H1 (cell line): ENCODE measurements at regions not wholly inside any gene's neighbourhood (a gene's known extent, or its start where the extent isn't known, plus 50 kb on each side); places are given as distances from the start of the nearest gene placed in this dataset.
A peak's percentile ranks its signal among the peaks of the same experiment; 100 is the strongest.

Source experiments
- CTCF ChIA-PET: fragments of 300-600 bp; sonication (Branson Sonifier 250); formaldehyde crosslinking; loops from one replicate; lab custom pipeline; 2021; ENCODE audit not compliant: partially characterized antibody; lab: Charles Lee
- POLR2A ChIA-PET: fragments of 300-600 bp; sonication (Branson Sonifier 250); formaldehyde crosslinking; loops from one replicate; lab custom pipeline; 2021; ENCODE audit warnings: inconsistent platforms; ENCODE audit not compliant: partially characterized antibody; lab: Charles Lee
- DNase-seq, 2 experiments: peaks; one replicate each; pipeline versions ENCODE4 v3.0.0 to v3.0.0-alpha.2; 2010 to 2022; ENCODE audit warnings: low spot score in 2 of 2, low read depth in 1 of 2, mixed read lengths in 1 of 2
- FAIRE-seq: peaks from 2 replicates; lab custom pipeline; 2011; peaks lifted over from hg19 to GRCh38; lab: Jason Lieb, UNC
- H2AFZ ChIP-seq: 2 replicates; pipeline ENCODE4 v1.8.1; 2012; ENCODE audit warnings: low read length, inconsistent platforms
- H2AK5ac ChIP-seq: 2 replicates; pipeline ENCODE4 v1.6.1; 2013; ENCODE audit warnings: low read depth, low read length
- H2BK120ac ChIP-seq: replicated peaks from 2 replicates; pipeline ENCODE3; 2013; ENCODE audit warnings: low read depth, low read length, inconsistent platforms
- H2BK12ac ChIP-seq: 2 replicates; pipeline ENCODE4 v1.6.1; 2013; ENCODE audit warnings: low read depth, low read length
- H2BK15ac ChIP-seq: 2 replicates; pipeline ENCODE4 v1.6.1; 2013; ENCODE audit warnings: low read length
- H2BK20ac ChIP-seq: 2 replicates; pipeline ENCODE4 v1.6.1; 2013; ENCODE audit warnings: low read length
- H2BK5ac ChIP-seq: 2 replicates; pipeline ENCODE4 v1.6.1; 2013; ENCODE audit warnings: low read depth, low read length
- H3K14ac ChIP-seq: 2 replicates; pipeline ENCODE4 v1.6.1; 2013; ENCODE audit warnings: inconsistent platforms; ENCODE audit not compliant: insufficient read length
- H3K18ac ChIP-seq: 2 replicates; pipeline ENCODE4 v1.6.1; 2013; ENCODE audit warnings: low read length; ENCODE audit errors: extremely low read depth
- H3K23ac ChIP-seq: 2 replicates; pipeline ENCODE4 v1.6.1; 2013; ENCODE audit warnings: inconsistent platforms; ENCODE audit not compliant: insufficient read length
- H3K23me2 ChIP-seq: 2 replicates; pipeline ENCODE4 v1.6.1; 2013; ENCODE audit warnings: low read depth, low read length
- H3K27ac ChIP-seq: 2 replicates; pipeline ENCODE4 v1.6.1; 2011; ENCODE audit warnings: low read depth, low read length, inconsistent platforms
- H3K27me3 ChIP-seq, 4 experiments: replicated peaks in 1 of 4; 1 replicate in 1 of 4; 2 replicates in 3 of 4; pipeline versions ENCODE4 v1.6.1 to v1.8.1; 2011 to 2013; ENCODE audit warnings: low read length in 3 of 4, mild to moderate bottlenecking in 3 of 4, inconsistent platforms in 2 of 4, mixed read lengths in 2 of 4, moderate library complexity in 1 of 4; ENCODE audit not compliant: control insufficient read depth in 3 of 4, insufficient read depth in 3 of 4; ENCODE audit errors: extremely low read depth in 1 of 4
- H3K36me3 ChIP-seq, 4 experiments: 2 replicates each; pipeline versions ENCODE4 v1.6.1 to v1.8.1; 2011 to 2013; ENCODE audit warnings: mild to moderate bottlenecking in 4 of 4, low read length in 3 of 4, moderate library complexity in 2 of 4, control low read depth in 1 of 4, inconsistent platforms in 1 of 4; ENCODE audit not compliant: insufficient read depth in 4 of 4, control insufficient read depth in 2 of 4
- H3K4ac ChIP-seq: replicated peaks from 2 replicates; pipeline ENCODE3; 2013; ENCODE audit warnings: low read length, low read depth, mixed read lengths, inconsistent platforms; ENCODE audit not compliant: insufficient read length
- H3K4me1 ChIP-seq, 4 experiments: replicated peaks in 1 of 4; 1 replicate in 1 of 4; 2 replicates in 3 of 4; pipeline versions ENCODE4 v1.6.1 to v1.8.1; 2011 to 2013; ENCODE audit warnings: low read length in 3 of 4, inconsistent platforms in 2 of 4, mixed read lengths in 1 of 4; ENCODE audit not compliant: insufficient read depth in 4 of 4, control insufficient read depth in 3 of 4
- H3K4me2 ChIP-seq, 2 experiments: 2 replicates each; pipeline versions ENCODE4 v1.6.1 to v1.8.1; 2011 to 2013; ENCODE audit warnings: low read depth in 2 of 2, low read length in 2 of 2, control low read depth in 1 of 2, inconsistent platforms in 1 of 2, mild to moderate bottlenecking in 1 of 2; ENCODE audit not compliant: insufficient read depth in 1 of 2
- H3K4me3 ChIP-seq, 4 experiments: fragments of 200-600, 300-600 bp in 1 of 4; sonication (generic), shearing (Covaris generic), sonication (Bioruptor Twin) in 1 of 4; 2 replicates each; pipeline versions ENCODE4 v1.5.1 to v1.8.1; 2011 to 2016; ENCODE audit warnings: low read length in 4 of 4, low read depth in 3 of 4, control low read depth in 2 of 4, inconsistent platforms in 2 of 4, mild to moderate bottlenecking in 2 of 4, mixed read lengths in 1 of 4, moderate library complexity in 1 of 4; ENCODE audit not compliant: insufficient read depth in 2 of 4; ENCODE audit errors: extremely low read depth in 1 of 4
- H3K56ac ChIP-seq: replicated peaks from 2 replicates; pipeline ENCODE3; 2013; ENCODE audit warnings: low read depth, mild to moderate bottlenecking, mixed read lengths, low read length, inconsistent platforms; ENCODE audit not compliant: insufficient read length
- H3K79me1 ChIP-seq: 2 replicates; pipeline ENCODE4 v1.6.1; 2013; ENCODE audit warnings: low read depth, low read length, control low read depth
- H3K79me2 ChIP-seq, 2 experiments: 2 replicates each; pipeline versions ENCODE4 v1.6.1 to v1.8.1; 2012 to 2013; ENCODE audit warnings: low read length in 2 of 2, mild to moderate bottlenecking in 2 of 2, inconsistent platforms in 1 of 2; ENCODE audit not compliant: insufficient read depth in 2 of 2, control insufficient read depth in 1 of 2
- H3K9ac ChIP-seq, 4 experiments: replicated peaks in 1 of 4; 1 replicate in 1 of 4; 2 replicates in 3 of 4; pipeline versions ENCODE4 v1.6.1 to v1.8.1; 2011 to 2013; ENCODE audit warnings: low read depth in 3 of 4, low read length in 3 of 4, control low read depth in 2 of 4, mild to moderate bottlenecking in 2 of 4, moderate library complexity in 2 of 4, inconsistent platforms in 1 of 4; ENCODE audit errors: extremely low read depth in 1 of 4
- H3K9me3 ChIP-seq, 2 experiments: 2 replicates each; pipeline versions ENCODE4 v1.6.1 to v1.8.1; 2012 to 2013; ENCODE audit warnings: mild to moderate bottlenecking in 2 of 2, moderate library complexity in 2 of 2, control low read depth in 1 of 2, inconsistent platforms in 1 of 2, low read depth in 1 of 2, low read length in 1 of 2, mixed read lengths in 1 of 2; ENCODE audit not compliant: insufficient read depth in 2 of 2
- H4K20me1 ChIP-seq, 2 experiments: replicated peaks in 1 of 2; 2 replicates each; pipeline versions ENCODE3 to v1.8.1; 2011 to 2013; ENCODE audit warnings: inconsistent platforms in 2 of 2, low read length in 2 of 2, mild to moderate bottlenecking in 1 of 2; ENCODE audit not compliant: insufficient read depth in 2 of 2, control insufficient read depth in 1 of 2
- H4K5ac ChIP-seq: 2 replicates; pipeline ENCODE4 v1.6.1; 2013; ENCODE audit warnings: low read length, low read depth, mixed read lengths, inconsistent platforms; ENCODE audit not compliant: insufficient read length
- H4K8ac ChIP-seq: 2 replicates; pipeline ENCODE4 v1.8.0; 2013; ENCODE audit warnings: mild to moderate bottlenecking, moderate library complexity, low read length, inconsistent platforms; ENCODE audit not compliant: insufficient read depth; ENCODE audit errors: extremely low read depth
- H4K91ac ChIP-seq: replicated peaks from 2 replicates; pipeline ENCODE3; 2013; ENCODE audit warnings: low read length, mixed read lengths, inconsistent platforms; ENCODE audit not compliant: insufficient read length
- CBX5 ChIP-seq: fragments of 300-800, 300-1000 bp; sonication (generic); IDR thresholded peaks from 2 replicates; pipeline ENCODE4 v1.7.1; 2016; ENCODE audit warnings: antibody characterized with exemption, low read length, low read depth
- E2F6 ChIP-seq: IDR thresholded peaks from 2 replicates; pipeline ENCODE4 v1.6.1; 2012; ENCODE audit warnings: inconsistent platforms
- FOSL1 ChIP-seq: IDR thresholded peaks from 2 replicates; pipeline ENCODE4 v1.6.1; 2011; ENCODE audit warnings: mild to moderate bottlenecking, low read depth, low read length, moderate library complexity; ENCODE audit not compliant: insufficient read depth
- GABPA ChIP-seq: IDR thresholded peaks from 2 replicates; pipeline ENCODE4 v1.6.1; 2011; ENCODE audit warnings: mild to moderate bottlenecking, low read length, moderate library complexity, borderline replicate concordance; ENCODE audit not compliant: insufficient read depth
- MAFK ChIP-seq: IDR thresholded peaks from 2 replicates; pipeline ENCODE4 v1.6.1; 2012; ENCODE audit warnings: low read depth, mild to moderate bottlenecking, improper control_type of control experiment, low read length
- POU5F1 ChIP-seq: IDR thresholded peaks from 2 replicates; pipeline ENCODE4 v1.6.1; 2011; ENCODE audit warnings: low read depth, mild to moderate bottlenecking, low read length, moderate library complexity
- RAD21 ChIP-seq, 2 experiments: IDR thresholded peaks in 1 of 2; conservative IDR thresholded peaks in 1 of 2; 2 replicates each; pipeline ENCODE4 v1.6.1; 2011; ENCODE audit warnings: low read depth in 2 of 2, low read length in 2 of 2, improper control_type of control experiment in 1 of 2, inconsistent platforms in 1 of 2, mild to moderate bottlenecking in 1 of 2, moderate library complexity in 1 of 2
- USF2 ChIP-seq: IDR thresholded peaks from 2 replicates; pipeline ENCODE4 v1.6.1; 2011; ENCODE audit warnings: low read length, improper control_type of control experiment
- WGBS, 2 experiments: shearing (Covaris generic) in 1 of 2; methylation state at CpG; one replicate each; pipeline versions ENCODE4 v1.1.6 to v1.1.7; 2013 to 2015; ENCODE audit warnings: low lambda C conversion rate in 2 of 2, mixed read lengths in 2 of 2, inconsistent platforms in 1 of 2, low coverage in 1 of 2, missing lambda C conversion rate in 1 of 2; ENCODE audit not compliant: insufficient replicate concordance in 2 of 2, insufficient coverage in 1 of 2, insufficient read length in 1 of 2; ENCODE audit errors: extremely low coverage in 1 of 2, missing lambda C conversion rate in 1 of 2; 5-methylcytosine and 5-hydroxymethylcytosine counted together

- H2BK5ac ChIP-seq, result no peak overlapping the region
- no peak overlapping the region for H3K27ac ChIP-seq
- no peak overlapping the region for H3K18ac ChIP-seq
- no peak overlapping the region for H4K5ac ChIP-seq
- ChIA-PET CTCF (interaction anchor here (0.6 to 3.6 kb wide), 24 partner anchors 11 to 325 kb away, joined by 3 to 25 read pairs (median 4); no protein-coding TSS in a partner anchor), POLR2A (interaction anchor here (0.6 kb wide), 1 partner anchor 36 kb away, joined by 4 read pairs; no protein-coding TSS in a partner anchor)
- WGBS, 2 experiments, result 71% methylated on average over 6 of the region's 7 CpGs; no CpG with 5 or more reads in 1 of the 2 experiments
- no peak overlapping the region for H4K91ac ChIP-seq
- no peaks in the 10 kb centered on the region for H4K20me1 ChIP-seq
- H3K4me2 ChIP-seq, result no peak overlapping the region
- H2AK5ac ChIP-seq, result no peak overlapping the region
- H3K4ac ChIP-seq, result no peak overlapping the region
- no peak overlapping the region for H2BK20ac ChIP-seq
- no peak overlapping the region for H2BK120ac ChIP-seq
- H3K79me2 ChIP-seq, result no peaks in the 10 kb centered on the region
- no peak overlapping the region for H4K8ac ChIP-seq
- peaks cover 5% of the 10 kb centered on the region; the same call in 1 of the 2 replicates for H3K23me2 ChIP-seq
- no peak overlapping the region for H3K56ac ChIP-seq
- H3K4me3 ChIP-seq, result no peak overlapping the region
- H3K23ac ChIP-seq, result no peak overlapping the region
- DNase-seq, result peak in 1 of 2 experiments; percentile 55
- H3K14ac ChIP-seq, result no peak overlapping the region
- no peak overlapping the region for H2AFZ ChIP-seq
- no peak overlapping the region for H3K9ac ChIP-seq
- H2BK12ac ChIP-seq, result no peak overlapping the region
- H3K9me3 ChIP-seq, result peaks cover 0 to 8% of the 10 kb centered on the region in 2 experiments; a peak in 2 of 4 replicates
- no peaks in the 10 kb centered on the region for H3K79me1 ChIP-seq
- no peaks in the 10 kb centered on the region for H3K4me1 ChIP-seq
- no peaks in the 10 kb centered on the region for H3K27me3 ChIP-seq
- no peak overlapping the region for H2BK15ac ChIP-seq
- no peaks in the 10 kb centered on the region for H3K36me3 ChIP-seq
- no peak for FAIRE-seq
- TF ChIP-seq RAD21 (IDR thresholded peaks at IDR 0.05 in 1 of 2, conservative IDR thresholded peaks at IDR 0.05 in 1 of 2; ENCODE audit: low read depth in 2 of 2, low read length in 2 of 2) (peak; percentile 40 to 60), USF2 (no peak), FOSL1 (no peak), MAFK (no peak), GABPA (no peak), E2F6 (no peak), CBX5 (no peak), POU5F1 (no peak)
Measured at GRCh38 chr2:23199115-23199918, 185.7 kb upstream of the KLHL29 start.
